Fibroblast of gingiva (primary cell): ENCODE measurements at regions not wholly inside any gene's neighbourhood (a gene's known extent, or its start where the extent isn't known, plus 50 kb on each side); places are given as distances from the start of the nearest gene placed in this dataset.
"Not testable (repeated sequence)": the region's sequence is repeated elsewhere in the genome, so short reads cannot be mapped to it uniquely, and the experiment has no call there.

Experiments used
- DNase-seq: peaks from one replicate; pipeline ENCODE4 v3.0.0-alpha.2; 2011; ENCODE audit warnings: low read depth

DNA sequence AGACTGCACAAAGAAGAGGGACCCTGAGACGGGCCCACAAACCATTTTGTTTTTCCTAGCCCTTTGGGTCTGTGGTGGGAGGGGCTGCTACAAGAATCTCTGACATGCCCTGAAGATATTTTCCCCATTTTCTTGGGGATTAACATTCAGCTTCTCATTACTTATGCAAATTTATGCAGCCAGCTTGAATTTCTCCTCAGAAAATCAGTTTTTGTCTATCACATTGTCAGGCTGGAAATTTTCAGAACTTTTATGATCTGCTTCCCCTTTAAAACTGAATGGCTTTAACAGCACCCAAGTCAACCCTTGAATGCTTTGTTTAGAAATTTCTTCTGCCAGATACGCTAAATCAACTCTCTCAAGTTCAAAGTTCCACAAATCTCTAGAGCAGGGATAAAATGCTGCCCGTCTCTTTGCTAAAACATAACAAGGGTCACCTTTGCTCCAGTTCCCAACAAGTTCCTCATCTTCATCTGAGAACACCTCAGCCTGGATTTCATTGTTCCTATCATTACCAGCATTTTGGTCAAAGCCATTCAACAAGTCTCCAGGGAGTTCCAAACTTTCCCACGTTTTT lies 560.0 kb upstream of the KCND2 start:
- no peak for DNase-seq

GRCh38 chr7:119713606-119714005 lies 559.4 kb upstream of the KCND2 start:
- DNase-seq: no peak

DNA sequence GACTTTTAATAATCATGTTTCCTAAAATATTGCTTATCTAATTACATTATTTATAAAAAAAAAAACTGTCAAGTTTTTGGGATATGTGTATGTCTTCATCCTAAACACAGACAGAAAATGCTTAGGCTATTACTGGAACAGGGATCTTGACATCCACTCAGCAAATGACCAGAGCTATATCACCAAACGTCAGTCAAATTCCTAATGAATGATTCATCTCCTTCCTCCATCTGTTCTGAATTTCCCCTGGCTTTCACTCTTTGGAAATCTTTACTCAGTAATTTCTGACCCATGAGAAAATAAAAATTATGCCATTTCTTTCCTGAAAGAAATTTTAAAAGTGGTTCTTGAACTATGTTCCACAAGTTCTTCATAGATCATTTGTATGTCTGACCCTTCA lies 552.4 kb upstream of the KCND2 start:
- DNase-seq: peak; percentile 76

DNA sequence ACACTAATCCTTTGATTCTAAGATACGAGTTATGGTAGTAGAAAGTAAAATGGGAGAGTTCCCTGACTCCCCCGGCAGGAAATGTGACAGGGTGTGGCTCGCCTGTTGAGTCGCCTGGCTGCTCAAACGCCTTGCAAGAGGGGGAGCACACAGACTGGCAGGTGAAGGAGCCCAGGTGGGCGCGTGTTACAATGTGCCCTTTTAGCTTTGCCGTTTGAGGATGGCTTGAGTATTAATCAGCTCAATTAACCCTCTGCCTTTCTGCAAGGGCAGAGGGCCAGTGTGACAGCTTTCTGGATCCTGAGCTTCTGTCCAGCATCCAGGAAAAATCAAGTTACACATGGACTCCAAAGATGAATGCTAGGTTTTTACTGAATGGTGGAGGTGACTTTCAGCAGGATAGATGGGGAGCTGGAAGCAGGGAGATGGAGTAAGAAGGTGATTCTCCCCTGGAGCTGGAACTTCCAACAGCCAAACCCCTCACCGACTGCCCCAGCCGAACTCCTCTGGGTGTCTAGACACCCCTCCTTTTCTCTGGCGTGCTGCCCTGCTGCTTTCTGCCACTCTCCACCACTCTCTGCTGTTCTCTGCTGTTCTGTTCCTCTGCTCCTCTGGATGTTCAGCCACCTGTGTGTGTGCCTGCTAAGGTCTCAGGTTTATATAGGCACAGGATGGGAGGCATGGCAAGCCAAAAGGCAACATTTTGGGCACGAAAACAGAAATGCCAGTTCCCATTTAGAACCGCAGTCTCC lies 548.8 kb upstream of the KCND2 start:
- no peak for DNase-seq

DNA sequence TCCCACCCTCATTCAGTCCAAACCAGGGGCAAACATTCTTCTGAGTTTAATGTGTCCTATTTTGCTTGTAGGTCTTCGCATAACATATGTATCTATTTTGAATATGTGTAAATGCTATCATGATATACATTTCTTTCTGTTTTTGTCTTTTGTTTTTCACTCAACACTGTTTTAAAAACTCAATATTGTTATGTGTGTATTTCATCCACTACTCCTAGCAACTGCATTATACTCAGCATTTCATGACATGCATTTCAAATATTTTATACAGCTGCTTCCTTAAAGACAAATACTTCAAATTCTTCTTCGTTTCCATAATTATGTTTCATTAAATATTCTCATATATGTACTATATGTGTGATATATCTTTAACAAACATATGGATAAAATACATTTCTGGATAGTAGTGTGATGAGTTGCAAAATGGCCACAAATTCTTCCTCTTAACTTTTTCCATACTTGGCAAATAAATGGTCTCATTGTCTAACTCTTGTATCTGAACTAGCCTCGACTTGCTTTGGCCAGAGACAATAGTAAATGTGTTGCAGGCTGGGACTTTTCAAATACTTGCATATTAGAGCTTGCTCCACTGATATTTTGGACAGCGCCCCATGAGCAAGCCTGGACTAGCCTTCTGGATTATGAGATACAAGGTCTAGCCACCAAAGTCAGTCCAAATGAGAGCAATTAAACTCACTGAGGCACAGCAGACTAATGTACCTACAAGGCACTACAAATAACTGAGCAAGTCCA lies 539.7 kb upstream of the KCND2 start:
- DNase-seq: no peak

GRCh38 chr7:119737390-119737789 lies 535.6 kb upstream of the KCND2 start:
- no peak for DNase-seq

GRCh38 chr7:119745280-119745679 lies 527.7 kb upstream of the KCND2 start:
- DNase-seq: not testable (repeated sequence)

DNA sequence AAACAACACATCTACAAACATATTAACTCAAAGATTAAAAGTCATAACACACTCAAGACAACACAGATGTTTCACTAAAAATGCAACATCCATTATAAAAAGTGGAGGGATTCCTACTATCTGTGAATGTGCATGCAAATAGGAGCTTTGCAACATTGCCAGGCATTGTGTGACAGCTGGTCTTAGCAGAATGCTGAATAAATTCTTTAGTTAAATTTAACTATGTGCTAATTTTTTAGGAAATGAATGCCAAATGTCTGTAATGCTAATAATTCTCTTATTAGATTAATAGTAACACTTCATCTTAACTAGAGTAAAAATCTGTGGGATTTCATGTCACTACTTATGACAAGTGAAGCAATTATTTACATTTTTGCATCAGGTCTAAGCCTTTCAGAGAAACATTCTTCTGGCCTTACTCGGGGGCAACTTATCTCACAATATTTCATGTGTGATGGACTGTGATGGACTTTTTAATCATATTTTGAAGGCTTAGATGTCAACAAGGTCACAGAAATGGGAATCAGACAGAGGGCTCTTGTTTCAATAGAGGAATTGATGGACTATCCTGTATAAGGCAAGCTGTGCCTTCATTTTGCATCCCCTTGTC lies 524.6 kb upstream of the KCND2 start:
- DNase-seq: no peak

DNA sequence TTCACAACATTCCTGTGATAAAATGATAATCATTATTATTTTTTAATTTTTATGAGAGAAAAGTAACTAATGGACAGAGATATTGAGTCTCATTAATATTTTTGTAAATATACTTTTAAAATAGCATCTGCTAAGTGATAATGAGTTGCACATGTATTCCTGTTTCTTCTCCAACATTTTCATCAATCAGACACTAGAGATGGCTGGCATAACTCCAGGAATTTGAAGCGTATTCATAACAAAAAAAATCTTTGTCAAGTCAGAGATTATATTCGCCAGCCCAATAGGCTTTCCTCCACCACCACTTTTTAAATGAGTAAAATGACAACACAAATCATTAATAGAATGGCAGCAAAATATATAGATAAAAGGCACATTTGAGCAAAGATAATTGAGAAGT lies 524.0 kb upstream of the KCND2 start:
- DNase-seq: peak; percentile 19

DNA sequence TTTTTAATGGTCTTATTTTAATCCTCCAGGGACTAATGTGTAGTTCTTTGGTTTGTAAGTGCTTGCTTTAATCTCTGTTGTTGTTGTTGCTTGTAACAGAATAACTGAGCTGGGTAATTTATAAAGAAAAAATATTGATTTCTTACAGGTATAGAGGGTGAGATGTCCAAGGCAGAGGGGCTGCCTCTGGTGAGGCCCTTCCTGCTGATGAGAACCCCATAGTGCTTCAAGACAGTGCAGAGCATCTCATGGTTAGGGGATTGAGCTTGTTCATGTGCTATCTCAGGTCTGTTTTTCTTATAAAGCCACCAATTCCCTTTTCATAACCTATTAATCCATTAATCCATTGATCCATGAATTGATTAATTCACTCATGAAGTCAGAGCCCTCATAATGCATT lies 516.3 kb upstream of the KCND2 start:
- no peak for DNase-seq

DNA sequence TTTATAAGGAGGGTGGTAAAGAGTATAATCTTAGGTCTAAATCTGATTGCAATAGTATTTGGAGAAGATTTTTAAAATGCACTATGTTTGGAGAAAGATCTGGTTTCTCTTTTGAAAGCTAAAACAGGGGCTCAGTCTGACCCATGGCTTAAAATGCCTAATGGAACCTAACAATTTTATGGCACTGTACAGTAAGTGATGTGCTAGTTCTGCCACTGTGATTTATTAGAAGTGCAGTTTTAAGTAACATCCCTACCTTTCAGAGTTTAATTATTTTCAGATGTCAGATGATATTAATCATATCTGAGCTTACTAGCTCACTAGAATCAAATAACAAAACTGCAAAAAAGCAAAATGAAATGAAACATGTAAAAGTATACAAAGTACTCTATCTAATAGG lies 514.7 kb upstream of the KCND2 start:
- no peak for DNase-seq

DNA sequence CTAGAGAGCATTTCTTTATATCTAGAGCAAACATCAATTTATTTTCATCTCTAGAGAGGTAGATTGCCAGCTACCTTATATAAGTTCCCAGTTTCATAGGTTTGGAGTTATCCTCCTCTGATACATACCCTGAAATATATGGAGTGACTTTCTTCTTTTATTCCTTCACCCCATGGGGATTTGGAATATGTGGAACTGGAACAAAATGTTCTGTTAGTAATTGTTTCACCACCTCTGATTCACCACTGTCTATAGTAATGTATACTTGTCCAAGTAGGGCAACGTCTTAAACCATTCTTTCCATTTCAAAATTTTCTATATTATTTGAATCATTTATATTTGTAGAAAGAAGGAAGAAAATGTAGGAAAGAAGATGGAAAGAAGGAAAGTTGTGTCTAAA lies 511.2 kb upstream of the KCND2 start:
- DNase-seq: peak; percentile 21

GRCh38 chr7:119782286-119782685 lies 490.7 kb upstream of the KCND2 start:
- no peak for DNase-seq

DNA sequence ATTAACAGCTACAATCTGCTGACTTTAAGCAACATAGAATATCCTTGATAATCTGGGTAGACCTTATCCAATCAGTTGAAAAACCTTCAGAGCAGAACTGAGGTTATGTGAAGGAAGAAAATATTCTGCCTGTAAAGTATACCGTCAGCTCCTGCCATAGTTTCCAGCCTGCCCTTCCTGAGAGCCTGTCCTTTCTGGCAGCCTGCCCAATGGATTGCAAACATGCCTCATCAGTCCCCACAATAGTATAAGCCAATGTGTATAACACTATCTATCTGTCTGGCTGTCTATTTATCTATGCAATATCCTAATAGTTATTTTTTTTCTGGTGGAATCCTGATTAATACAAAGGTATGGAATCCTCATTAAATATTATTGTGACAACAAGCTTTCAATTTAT lies 489.2 kb upstream of the KCND2 start:
- peak; percentile 7 for DNase-seq

DNA sequence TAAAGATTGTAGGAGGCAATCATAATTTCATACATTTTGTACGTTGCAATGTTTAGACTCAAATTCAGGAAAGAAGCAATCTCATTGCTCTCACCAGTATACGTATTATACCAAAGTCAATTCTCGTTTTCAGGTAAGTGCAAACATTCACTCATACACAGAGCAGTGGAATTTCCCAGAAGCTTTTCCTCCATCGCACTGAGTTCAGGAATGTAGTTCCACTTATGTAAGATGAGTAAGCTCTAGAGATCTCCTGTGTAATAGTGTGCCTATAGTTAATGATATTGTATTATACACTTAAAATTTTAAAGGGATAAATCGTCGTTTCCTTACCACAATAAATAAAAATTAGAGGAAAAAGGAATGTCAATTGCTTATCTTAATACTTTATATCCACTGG lies 470.8 kb upstream of the KCND2 start:
- no peak for DNase-seq

GRCh38 chr7:119825091-119825655 lies 447.8 kb upstream of the KCND2 start:
- no peak for DNase-seq

DNA sequence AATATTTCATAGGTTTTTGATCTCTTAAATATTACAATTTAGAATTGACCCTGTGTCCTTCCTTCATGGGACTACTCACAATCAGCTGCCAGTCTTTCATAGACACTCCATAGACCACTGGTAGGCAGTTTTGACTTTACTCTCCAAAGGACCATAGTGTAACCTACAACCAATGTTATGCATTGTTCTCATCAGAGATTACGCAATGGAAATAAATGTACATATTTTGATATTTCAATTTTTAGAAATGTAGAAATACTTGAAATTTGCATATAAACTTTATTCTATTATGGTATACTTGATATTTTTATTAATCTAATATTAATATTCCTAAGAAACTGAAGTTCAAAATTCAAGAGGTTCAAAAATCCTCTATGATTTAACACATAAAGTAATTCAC lies 446.4 kb upstream of the KCND2 start:
- DNase-seq: no peak

DNA sequence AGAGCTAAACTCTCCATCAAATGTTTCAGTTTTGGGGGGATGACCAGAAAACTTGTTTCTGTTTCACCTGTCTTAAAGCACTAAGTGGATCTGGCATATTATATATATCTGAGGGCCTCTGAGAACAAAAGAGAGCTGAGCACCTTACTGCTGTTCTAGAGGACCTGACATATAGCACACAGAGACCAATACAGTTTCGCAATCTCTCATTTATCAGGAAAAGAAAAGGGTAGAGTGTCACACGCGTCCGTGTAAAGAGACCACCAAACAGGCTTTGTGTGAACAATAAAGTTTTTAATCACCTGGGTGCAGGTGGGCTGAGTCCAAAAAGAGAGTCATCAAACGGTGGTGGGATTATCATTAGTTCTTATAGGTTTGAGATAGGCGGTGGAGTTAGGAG lies 434.5 kb upstream of the KCND2 start:
- no peak for DNase-seq

DNA sequence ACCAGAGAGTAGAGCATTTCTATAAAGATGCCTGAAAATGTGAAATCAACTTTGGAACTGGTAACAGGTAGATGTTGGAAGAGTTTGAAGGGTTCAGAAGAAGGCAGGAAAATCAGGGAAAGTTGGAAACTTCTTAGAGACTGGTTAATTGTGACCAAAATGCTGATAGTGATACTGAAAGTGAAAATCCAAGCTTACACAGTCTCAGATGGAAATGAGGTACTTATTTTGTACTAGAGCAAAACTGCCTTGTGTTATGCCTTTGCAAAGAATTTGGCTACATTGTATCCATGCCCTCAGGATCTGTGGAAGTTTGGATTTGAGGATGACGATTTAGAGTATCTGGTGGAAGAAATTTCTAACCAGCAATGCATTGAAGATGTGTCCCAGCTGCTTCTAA lies 430.6 kb upstream of the KCND2 start:
- no peak for DNase-seq

DNA sequence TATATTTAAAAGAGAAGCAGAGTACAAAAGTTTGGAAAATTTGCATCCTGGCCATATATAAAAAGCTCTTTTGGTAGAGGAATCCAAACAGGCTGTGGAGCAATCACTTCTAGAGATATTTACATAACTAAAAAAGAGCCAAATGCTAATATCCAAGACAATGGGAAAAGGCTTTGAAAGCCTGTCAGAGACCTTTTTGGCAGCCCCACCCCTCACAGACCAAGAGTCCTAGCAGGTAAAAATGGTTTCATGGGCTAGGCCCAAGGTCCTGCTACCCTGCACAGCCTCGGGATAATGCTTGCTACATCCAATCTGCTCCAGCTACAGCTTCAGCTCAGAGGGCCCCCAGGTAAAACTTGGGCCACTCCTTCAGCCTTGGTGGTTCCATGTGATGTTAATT lies 430.2 kb upstream of the KCND2 start:
- DNase-seq: no peak

GRCh38 chr7:119861385-119861784 lies 411.6 kb upstream of the KCND2 start:
- DNase-seq: peak; percentile 4

DNA sequence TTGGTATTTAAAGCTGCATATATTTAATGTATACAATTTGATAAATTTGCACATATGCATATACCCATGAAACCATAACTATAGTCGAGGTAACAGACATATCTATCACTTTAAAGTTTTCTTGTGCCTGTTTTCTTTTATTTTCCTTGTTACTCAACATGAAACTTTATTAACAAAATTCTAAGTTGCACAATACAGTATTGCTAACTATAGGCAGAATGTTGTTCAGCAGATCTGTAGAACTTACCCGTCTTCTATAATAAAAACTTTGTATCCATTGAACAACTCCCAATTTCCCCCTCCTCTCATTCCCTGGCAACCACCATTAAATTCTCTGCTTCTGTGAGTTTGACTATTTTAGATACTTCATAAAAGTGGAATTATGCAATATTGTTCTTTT lies 404.6 kb upstream of the KCND2 start:
- DNase-seq: no peak

GRCh38 chr7:119879835-119880234 lies 393.1 kb upstream of the KCND2 start:
- DNase-seq: no peak
